ENCODE measurements at regions not wholly inside any gene's neighbourhood (a gene's known extent, or its start where the extent isn't known, plus 50 kb on each side); places are given as distances from the start of the nearest gene placed in this dataset.

- TF ChIP-seq CTCF (IDR thresholded peaks at IDR 0.05; ENCODE audit: low read length): no peak
- TF ChIP-seq EZH2 (IDR thresholded peaks at IDR 0.05; ENCODE audit: borderline replicate concordance, low read length): no peak
These were observed 400.0 kb upstream of the CELF4 start for GRCh38 chr18:37965572-37965970.
